Thyroid gland (tissue), 4 donors: ENCODE measurements at regions not wholly inside any gene's neighbourhood (a gene's known extent, or its start where the extent isn't known, plus 50 kb on each side); places are given as distances from the start of the nearest gene placed in this dataset.

Source experiments
- CTCF ChIP-seq, 6 experiments: fragments of 200-600 bp in 3 of 6; fragments of 450-650 bp in 3 of 6; sonication (generic) in 3 of 6; IDR thresholded peaks; one replicate each; pipeline ENCODE4 v1.5.1; 2016 to 2019; ENCODE audit warnings: antibody characterized with exemption in 6 of 6, mild to moderate bottlenecking in 2 of 6, inconsistent platforms in 1 of 6, moderate library complexity in 1 of 6
- POLR2A ChIP-seq, 2 donors: fragments of 450-650 bp; IDR thresholded peaks; one replicate each; pipeline ENCODE4 v1.6.1; 2017; ENCODE audit warnings: antibody characterized with exemption in 2 of 2, mild to moderate bottlenecking in 2 of 2, moderate library complexity in 1 of 2

GRCh38 chr13:87198371-87198770 is 472.8 kb upstream of the SLITRK5 start:
- TF ChIP-seq CTCF (IDR thresholded peaks at IDR 0.05) (no peak), POLR2A (IDR thresholded peaks at IDR 0.05) (no peak)
